Ovary (tissue), 1 donor: ENCODE measurements at regions not wholly inside any gene's neighbourhood (a gene's known extent, or its start where the extent isn't known, plus 50 kb on each side); places are given as distances from the start of the nearest gene placed in this dataset.

ENCODE experiments used
- EP300 ChIP-seq: sonication (generic); formaldehyde crosslinking; IDR thresholded peaks from one replicate; pipeline ENCODE4 v1.6.1; 2017; ENCODE audit warnings: antibody characterized with exemption
- POLR2A ChIP-seq: fragments of 450-650 bp; IDR thresholded peaks from one replicate; pipeline ENCODE4 v1.6.1; 2017; ENCODE audit warnings: antibody characterized with exemption, mild to moderate bottlenecking, moderate library complexity

GRCh38 chr1:112767646-112768045 lies 52.5 kb upstream of the PPM1J start:
- TF ChIP-seq EP300 = no peak
- no peak for TF ChIP-seq POLR2A
